Hepatocyte (in vitro differentiated cells): ENCODE measurements at regions not wholly inside any gene's neighbourhood (a gene's known extent, or its start where the extent isn't known, plus 50 kb on each side); places are given as distances from the start of the nearest gene placed in this dataset.

Experiments
- DNase-seq: peaks from one replicate; pipeline ENCODE4 v3.0.0-alpha.2; 2016; ENCODE audit warnings: low spot score
- H2AFZ ChIP-seq: fragments of 200-600 bp; sonication (generic); 2 replicates; pipeline ENCODE4 v1.6.0; 2016; ENCODE audit warnings: antibody characterized with exemption, mild to moderate bottlenecking
- H3K27ac ChIP-seq: fragments of 200-600 bp; sonication (generic); 2 replicates; pipeline ENCODE4 v1.5.1; 2016; ENCODE audit warnings: mild to moderate bottlenecking
- H3K27me3 ChIP-seq: fragments of 200-600 bp; sonication (generic); 2 replicates; pipeline ENCODE4 v1.6.1; 2016
- H3K36me3 ChIP-seq: fragments of 200-600 bp; sonication (generic); replicated peaks from 2 replicates; pipeline ENCODE4 v1.5.1; 2016; ENCODE audit warnings: low read depth; ENCODE audit not compliant: insufficient read depth
- H3K4me1 ChIP-seq: fragments of 200-600 bp; sonication (generic); 2 replicates; pipeline ENCODE4 v1.5.1; 2016; ENCODE audit warnings: mild to moderate bottlenecking, moderate library complexity; ENCODE audit not compliant: insufficient read depth
- H3K4me2 ChIP-seq: fragments of 200-600 bp; sonication (generic); 2 replicates; pipeline ENCODE4 v1.6.0; 2016
- H3K4me3 ChIP-seq: fragments of 200-600 bp; sonication (generic); 2 replicates; pipeline ENCODE4 v1.5.1; 2016; ENCODE audit warnings: mild to moderate bottlenecking
- H3K79me2 ChIP-seq: fragments of 200-600 bp; sonication (generic); 2 replicates; pipeline ENCODE4 v1.6.0; 2017; ENCODE audit warnings: mild to moderate bottlenecking
- H3K9me2 ChIP-seq: fragments of 200-600 bp; sonication (generic); replicated peaks from 2 replicates; pipeline ENCODE4 v1.6.0; 2017; ENCODE audit warnings: mild to moderate bottlenecking; ENCODE audit not compliant: insufficient read depth
- H3K9me3 ChIP-seq: fragments of 200-600 bp; sonication (generic); 2 replicates; pipeline ENCODE4 v1.5.1; 2016; ENCODE audit warnings: low read depth, mild to moderate bottlenecking
- H4K20me1 ChIP-seq: fragments of 200-600 bp; sonication (generic); 2 replicates; pipeline ENCODE4 v1.6.0; 2016; ENCODE audit warnings: mild to moderate bottlenecking; ENCODE audit not compliant: insufficient read depth, poor library complexity, severe bottlenecking
- CTCF ChIP-seq: fragments of 200-600 bp; sonication (generic); IDR thresholded peaks from 2 replicates; pipeline ENCODE4 v1.5.1; 2016; ENCODE audit warnings: antibody characterized with exemption, mild to moderate bottlenecking; ENCODE audit not compliant: poor library complexity
- EZH2 ChIP-seq: fragments of 200-600 bp; sonication (generic); IDR thresholded peaks from 2 replicates; pipeline ENCODE4 v1.6.1; 2016; ENCODE audit warnings: antibody characterized with exemption, mild to moderate bottlenecking, borderline replicate concordance
- EZH2phosphoT487 ChIP-seq: fragments of 200-600 bp; sonication (generic); IDR thresholded peaks from one replicate; pipeline ENCODE4 v1.6.1; 2018; ENCODE audit warnings: antibody characterized with exemption, mild to moderate bottlenecking, low read depth, moderate library complexity; ENCODE audit not compliant: unreplicated experiment, severe bottlenecking
- WGBS: methylation state at CpG from one replicate; pipeline ENCODE4 v1.1.6; 2016; ENCODE audit warnings: low lambda C conversion rate; ENCODE audit errors: missing lambda C conversion rate; 5-methylcytosine and 5-hydroxymethylcytosine counted together

GRCh38 chr3:182078929-182079328, 367.2 kb downstream of the SOX2 start:
- TF ChIP-seq EZH2 (no peak), EZH2phosphoT487 (no peak), CTCF (no peak)
- no peaks in the 10 kb centered on the region for H3K9me2 ChIP-seq
- no peak overlapping the region for H3K4me2 ChIP-seq

GRCh38 chr3:182081096-182081495, 369.4 kb downstream of the SOX2 start:
- H3K27ac ChIP-seq = no peak overlapping the region
- H3K4me1 ChIP-seq = no peaks in the 10 kb centered on the region
- H3K9me2 ChIP-seq = no peaks in the 10 kb centered on the region
- H3K4me2 ChIP-seq = no peak overlapping the region
- DNase-seq = no peak
- 54% methylated on average over 4 of the region's 4 CpGs for WGBS
- no peaks in the 10 kb centered on the region for H3K79me2 ChIP-seq
- H3K9me3 ChIP-seq = no peaks in the 10 kb centered on the region
- H3K27me3 ChIP-seq = no peaks in the 10 kb centered on the region
- no peak for TF ChIP-seq CTCF
- TF ChIP-seq EZH2 = no peak
- no peak for TF ChIP-seq EZH2phosphoT487
- H3K36me3 ChIP-seq = no peaks in the 10 kb centered on the region
- no peak overlapping the region for H2AFZ ChIP-seq
- no peak overlapping the region for H3K4me3 ChIP-seq
- H4K20me1 ChIP-seq = no peaks in the 10 kb centered on the region

More at GRCh38 chr3:182078929-182079328, 367.2 kb downstream of the SOX2 start:
- no peak for DNase-seq
- Histone ChIP-seq H3K79me2 (no peaks in the 10 kb centered on the region), H4K20me1 (no peaks in the 10 kb centered on the region), H3K4me1 (no peaks in the 10 kb centered on the region), H3K4me3 (no peak overlapping the region), H3K27ac (no peak overlapping the region), H3K27me3 (no peaks in the 10 kb centered on the region), H2AFZ (no peak overlapping the region), H3K36me3 (no peaks in the 10 kb centered on the region), H3K9me3 (no peaks in the 10 kb centered on the region)
- 82% methylated on average over 5 of the region's 5 CpGs for WGBS

GRCh38 chr3:182083112-182083511, 371.4 kb downstream of the SOX2 start:
- no peak overlapping the region for H3K4me2 ChIP-seq
- no peak overlapping the region for H3K27ac ChIP-seq
- H3K79me2 ChIP-seq = no peaks in the 10 kb centered on the region
- 27% methylated on average over 2 of the region's 2 CpGs for WGBS
- H3K27me3 ChIP-seq = no peaks in the 10 kb centered on the region
- no peaks in the 10 kb centered on the region for H4K20me1 ChIP-seq
- no peak for TF ChIP-seq EZH2phosphoT487
- no peaks in the 10 kb centered on the region for H3K9me2 ChIP-seq
- H3K4me3 ChIP-seq = no peak overlapping the region
- H3K4me1 ChIP-seq = no peaks in the 10 kb centered on the region
- H3K9me3 ChIP-seq = no peaks in the 10 kb centered on the region
- no peak for DNase-seq
- H2AFZ ChIP-seq = no peak overlapping the region
- no peaks in the 10 kb centered on the region for H3K36me3 ChIP-seq

- DNase-seq = no peak
- H2AFZ ChIP-seq = no peak overlapping the region
- H3K27me3 ChIP-seq = no peaks in the 10 kb centered on the region
- no peaks in the 10 kb centered on the region for H4K20me1 ChIP-seq
- H3K4me2 ChIP-seq = no peak overlapping the region
- H3K9me2 ChIP-seq = no peaks in the 10 kb centered on the region
- no peaks in the 10 kb centered on the region for H3K36me3 ChIP-seq
- H3K9me3 ChIP-seq = no peaks in the 10 kb centered on the region
- H3K27ac ChIP-seq = no peak overlapping the region
- H3K4me3 ChIP-seq = no peak overlapping the region
- no peak for TF ChIP-seq EZH2phosphoT487
- TF ChIP-seq EZH2 = no peak
- TF ChIP-seq CTCF = no peak
- no peaks in the 10 kb centered on the region for H3K79me2 ChIP-seq
- H3K4me1 ChIP-seq = no peaks in the 10 kb centered on the region
- WGBS = 43% methylated on average over 6 of the region's 6 CpGs
Measured at GRCh38 chr3:182092662-182093262, 381.0 kb downstream of the SOX2 start.
